ENCODE measurements at regions not wholly inside any gene's neighbourhood (a gene's known extent, or its start where the extent isn't known, plus 50 kb on each side); places are given as distances from the start of the nearest gene placed in this dataset.

- no peak for DNase-seq
These were observed 623.6 kb upstream of the CDH18 start for GRCh38 chr5:20611620-20612019.

GRCh38 chr5:20610681-20611080, 622.7 kb upstream of the CDH18 start:
- no peak for DNase-seq

- DNase-seq = no peak
These were observed 621.1 kb upstream of the CDH18 start for GRCh38 chr5:20609126-20609525.

- DNase-seq = no peak
These were observed 620.6 kb upstream of the CDH18 start for GRCh38 chr5:20608567-20608966.

- no peak for DNase-seq
These were observed 617.9 kb upstream of the CDH18 start for GRCh38 chr5:20605732-20606525.

GRCh38 chr5:20604992-20605391, 617.0 kb upstream of the CDH18 start:
- DNase-seq = no peak

GRCh38 chr5:20601678-20602100, 613.7 kb upstream of the CDH18 start:
- DNase-seq = peak; percentile 55

- DNase-seq = no peak
These were observed 602.4 kb upstream of the CDH18 start for GRCh38 chr5:20590356-20590755.

GRCh38 chr5:20575571-20575970, 587.6 kb upstream of the CDH18 start:
- DNase-seq = no peak

- DNase-seq = no peak
These were observed 586.6 kb upstream of the CDH18 start for GRCh38 chr5:20574576-20574975.

- peak; percentile 6 for DNase-seq
These were observed 584.6 kb upstream of the CDH18 start for GRCh38 chr5:20572614-20573013.

GRCh38 chr5:20570486-20570885, 582.5 kb upstream of the CDH18 start:
- no peak for DNase-seq

GRCh38 chr5:20562544-20562943, 574.5 kb upstream of the CDH18 start:
- no peak for DNase-seq

GRCh38 chr5:20559845-20560244, 571.8 kb upstream of the CDH18 start:
- DNase-seq = no peak

- DNase-seq = no peak
These were observed 568.2 kb upstream of the CDH18 start for GRCh38 chr5:20556115-20556763.

- no peak for DNase-seq
These were observed 567.0 kb upstream of the CDH18 start for GRCh38 chr5:20555034-20555433.

GRCh38 chr5:20554001-20554400, 566.0 kb upstream of the CDH18 start:
- DNase-seq = no peak

- DNase-seq = no peak
These were observed 550.1 kb upstream of the CDH18 start for GRCh38 chr5:20537911-20538703.

- DNase-seq = no peak
These were observed 548.8 kb upstream of the CDH18 start for GRCh38 chr5:20536813-20537212.

GRCh38 chr5:20536341-20536740, 548.3 kb upstream of the CDH18 start:
- no peak for DNase-seq

- no peak for DNase-seq
These were observed 540.5 kb upstream of the CDH18 start for GRCh38 chr5:20528471-20528870.

- no peak for DNase-seq
These were observed 537.1 kb upstream of the CDH18 start for GRCh38 chr5:20524991-20525529.

- no peak for DNase-seq
These were observed 535.0 kb upstream of the CDH18 start for GRCh38 chr5:20522905-20523482.

Data from NCI-H524 treated with DMSO at 0.1 percent for 48 hours (cell line).